Lower lobe of right lung (tissue), 2 donors: ENCODE measurements at regions not wholly inside any gene's neighbourhood (a gene's known extent, or its start where the extent isn't known, plus 50 kb on each side); places are given as distances from the start of the nearest gene placed in this dataset.

Experiments
- ATAC-seq, 2 donors: fragments of 200-7000 bp; cut with Tn5 transposase; one replicate each; pipeline ENCODE4 v1.9.1; 2020 to 2022; ENCODE audit warnings: mild to moderate bottlenecking in 2 of 2, moderate library complexity in 2 of 2
- DNase-seq: peaks from one replicate; pipeline ENCODE4 v3.0.0-alpha.2; 2020
- H3K27ac ChIP-seq: fragments of 200-600 bp; one replicate; pipeline ENCODE4 v1.8.0; 2022
- H3K27me3 ChIP-seq: fragments of 200-600 bp; one replicate; pipeline ENCODE4 v1.8.0; 2022; ENCODE audit warnings: low read depth
- H3K36me3 ChIP-seq: fragments of 200-600 bp; one replicate; pipeline ENCODE4 v1.8.0; 2022; ENCODE audit warnings: mild to moderate bottlenecking
- H3K4me1 ChIP-seq: fragments of 200-600 bp; one replicate; pipeline ENCODE4 v1.8.0; 2022
- H3K4me3 ChIP-seq: fragments of 200-600 bp; one replicate; pipeline ENCODE4 v1.8.0; 2022; ENCODE audit warnings: mild to moderate bottlenecking
- H3K9me3 ChIP-seq: fragments of 200-600 bp; one replicate; pipeline ENCODE4 v1.8.0; 2022
- intact Hi-C: fragments of 100-400 bp; cut with DNase I; formaldehyde crosslinking; loops from one replicate; pipeline ENCODE4 v1.11.0; 2022
- TF ChIP-seq, protein P1 (sequence below): fragments of 200-600 bp; IDR thresholded peaks from one replicate; pipeline ENCODE4 v1.8.0; 2022; ENCODE audit warnings: antibody characterized with exemption, mild to moderate bottlenecking
- donor health status: DM: no; HTN: yes; CAD: no; lungs with severe emphysema.

DNA sequence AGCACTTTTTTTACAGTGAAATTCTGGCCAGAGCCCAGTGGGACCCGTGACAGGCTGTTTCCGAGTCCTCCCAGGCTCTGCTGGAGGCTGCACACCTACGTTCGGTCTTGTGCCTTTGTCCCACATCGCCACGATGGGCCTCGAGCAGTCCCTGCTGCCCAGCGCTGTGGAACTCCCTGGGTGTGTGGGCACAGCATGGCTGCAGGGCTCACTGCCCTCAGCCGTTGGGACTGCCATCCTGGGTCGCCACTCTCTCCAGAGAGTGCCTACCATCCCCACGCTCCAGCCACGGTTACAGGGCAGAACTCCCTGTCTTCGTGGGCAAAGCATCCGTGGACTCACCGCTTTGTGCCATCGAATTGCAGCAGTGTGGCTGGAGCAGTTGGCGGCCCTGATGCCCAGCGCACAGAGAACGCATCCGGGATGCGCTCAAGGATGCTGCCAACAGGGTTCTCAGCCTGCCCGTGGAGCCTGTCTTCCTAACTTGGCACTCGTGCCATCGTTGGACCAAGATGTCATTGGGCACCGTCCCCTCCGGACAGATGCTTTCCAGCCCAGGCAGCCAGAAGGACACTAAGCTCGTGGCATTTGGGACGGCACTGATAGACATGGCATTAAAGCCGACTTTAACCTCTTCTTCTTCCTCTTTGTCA, 85.0 kb upstream of the ARHGEF7 start:
- TF ChIP-seq, protein P1, sequence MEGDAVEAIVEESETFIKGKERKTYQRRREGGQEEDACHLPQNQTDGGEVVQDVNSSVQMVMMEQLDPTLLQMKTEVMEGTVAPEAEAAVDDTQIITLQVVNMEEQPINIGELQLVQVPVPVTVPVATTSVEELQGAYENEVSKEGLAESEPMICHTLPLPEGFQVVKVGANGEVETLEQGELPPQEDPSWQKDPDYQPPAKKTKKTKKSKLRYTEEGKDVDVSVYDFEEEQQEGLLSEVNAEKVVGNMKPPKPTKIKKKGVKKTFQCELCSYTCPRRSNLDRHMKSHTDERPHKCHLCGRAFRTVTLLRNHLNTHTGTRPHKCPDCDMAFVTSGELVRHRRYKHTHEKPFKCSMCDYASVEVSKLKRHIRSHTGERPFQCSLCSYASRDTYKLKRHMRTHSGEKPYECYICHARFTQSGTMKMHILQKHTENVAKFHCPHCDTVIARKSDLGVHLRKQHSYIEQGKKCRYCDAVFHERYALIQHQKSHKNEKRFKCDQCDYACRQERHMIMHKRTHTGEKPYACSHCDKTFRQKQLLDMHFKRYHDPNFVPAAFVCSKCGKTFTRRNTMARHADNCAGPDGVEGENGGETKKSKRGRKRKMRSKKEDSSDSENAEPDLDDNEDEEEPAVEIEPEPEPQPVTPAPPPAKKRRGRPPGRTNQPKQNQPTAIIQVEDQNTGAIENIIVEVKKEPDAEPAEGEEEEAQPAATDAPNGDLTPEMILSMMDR, result no peak
- intact Hi-C loops, result no loop called here

DNA sequence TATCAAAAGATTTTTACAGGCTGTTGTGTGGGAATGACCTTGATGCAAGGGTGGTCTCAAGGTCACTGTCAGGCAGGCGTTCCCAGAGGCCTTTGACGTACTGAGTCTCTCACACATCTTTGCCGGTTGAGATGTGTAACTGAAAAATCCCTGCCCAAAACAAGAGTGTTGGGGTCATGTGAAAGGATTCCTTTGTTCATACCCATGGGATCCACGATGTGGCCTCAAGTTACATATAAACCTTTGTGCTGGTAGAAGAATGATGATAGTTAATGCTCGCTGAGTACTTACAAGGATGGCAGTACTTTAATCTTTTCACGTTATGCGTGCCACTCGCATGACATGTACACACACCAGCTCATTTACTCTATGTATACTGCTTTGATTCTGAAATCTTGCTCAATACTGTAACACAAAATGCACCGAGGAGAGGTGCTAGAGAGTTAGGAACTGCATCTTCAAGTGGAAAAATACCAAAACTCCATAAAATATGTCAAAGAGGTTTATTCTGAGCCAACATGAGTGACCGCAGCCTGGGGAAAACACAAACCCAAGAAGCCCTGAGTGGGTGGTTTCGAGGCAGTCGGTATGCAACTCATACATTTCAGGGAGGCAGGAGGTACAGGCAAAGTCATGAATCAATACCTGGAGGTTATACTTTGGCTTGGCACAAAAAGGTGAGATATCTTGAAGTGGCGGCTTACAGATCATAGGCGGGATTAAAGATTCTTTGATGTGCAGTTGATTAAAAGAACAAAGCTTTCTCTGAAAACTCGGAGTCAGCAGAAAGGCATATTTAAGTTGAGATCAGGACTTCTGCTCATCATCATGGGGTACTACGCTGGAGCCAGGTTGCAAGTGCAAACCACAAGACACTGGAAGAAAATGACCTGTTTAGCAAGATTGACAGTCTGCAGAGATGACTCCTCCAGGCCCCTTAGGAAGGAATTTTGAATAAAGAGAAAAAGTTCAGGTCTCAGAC, 87.4 kb upstream of the ARHGEF7 start:
- ATAC-seq, result peak; percentile 29 to 62
- Histone ChIP-seq H3K4me1 (no peaks in the 10 kb centered on the region), H3K36me3 (no peaks in the 10 kb centered on the region), H3K4me3 (no peak overlapping the region), H3K27ac (no peak overlapping the region), H3K9me3 (no peaks in the 10 kb centered on the region), H3K27me3 (no peaks in the 10 kb centered on the region)
- TF ChIP-seq, protein P1, result no peak
- intact Hi-C loops, result no loop called here
- no peak for DNase-seq

More for the DNA sequence above, 85.0 kb upstream of the ARHGEF7 start:
- DNase-seq, result no peak
- H3K27me3 ChIP-seq, result no peaks in the 10 kb centered on the region
- H3K4me1 ChIP-seq, result no peaks in the 10 kb centered on the region
- H3K4me3 ChIP-seq, result no peak overlapping the region
- no peak for ATAC-seq
- no peaks in the 10 kb centered on the region for H3K36me3 ChIP-seq
- no peaks in the 10 kb centered on the region for H3K9me3 ChIP-seq
- H3K27ac ChIP-seq, result no peak overlapping the region

DNA sequence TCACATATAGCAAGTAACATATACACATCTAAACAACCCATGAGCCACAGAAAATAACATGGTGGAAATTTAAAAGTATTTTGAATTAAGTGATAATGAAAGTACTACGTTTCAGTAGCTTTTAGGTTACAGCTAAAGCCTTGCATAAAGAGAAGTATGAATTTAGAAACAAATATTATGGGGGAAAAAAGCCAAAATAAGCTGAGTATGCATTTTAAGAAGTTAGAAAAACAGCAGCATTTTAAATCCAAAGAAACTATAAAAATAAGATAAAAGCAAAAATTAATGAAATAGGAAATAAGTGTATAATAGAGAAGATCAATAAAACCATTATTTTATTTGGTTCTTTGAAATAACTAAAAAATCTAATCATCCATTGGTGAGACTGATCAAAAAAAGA, 89.8 kb upstream of the ARHGEF7 start:
- no peak for ATAC-seq
- H3K4me3 ChIP-seq, result no peak overlapping the region

DNA sequence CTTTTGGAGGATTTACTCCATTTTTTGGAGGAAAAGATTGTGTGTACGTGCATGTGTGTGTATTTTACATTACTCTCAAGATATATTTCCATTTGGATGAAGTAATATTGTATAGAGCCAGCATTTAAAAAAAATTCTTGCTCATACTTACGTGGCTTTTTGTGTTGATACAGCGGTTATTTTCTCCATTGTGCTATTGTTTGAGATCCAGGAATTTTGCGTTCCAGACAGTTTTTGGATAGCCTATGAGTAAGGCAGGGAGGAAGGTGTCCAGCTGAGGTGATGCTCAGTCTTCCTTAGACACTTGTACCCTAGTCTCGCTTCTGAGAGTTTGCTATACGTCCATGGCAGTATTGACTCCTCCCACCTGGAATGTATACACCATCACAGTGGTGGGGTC, 92.2 kb upstream of the ARHGEF7 start:
- Histone ChIP-seq H3K27ac (no peak overlapping the region), H3K27me3 (no peaks in the 10 kb centered on the region), H3K4me1 (no peaks in the 10 kb centered on the region), H3K36me3 (no peaks in the 10 kb centered on the region), H3K4me3 (no peak overlapping the region), H3K9me3 (peaks cover 16% of the 10 kb centered on the region)
- no peak for DNase-seq
- TF ChIP-seq, protein P1, result no peak
- intact Hi-C loops, result no loop called here
- ATAC-seq, result no peak

More for the DNA sequence above, 89.8 kb upstream of the ARHGEF7 start:
- Histone ChIP-seq H3K4me1 (no peaks in the 10 kb centered on the region), H3K9me3 (peaks cover 16% of the 10 kb centered on the region), H3K27ac (no peak overlapping the region), H3K36me3 (no peaks in the 10 kb centered on the region), H3K27me3 (no peaks in the 10 kb centered on the region)
- TF ChIP-seq, protein P1, result no peak
- intact Hi-C loops, result no loop called here
- no peak for DNase-seq

DNA sequence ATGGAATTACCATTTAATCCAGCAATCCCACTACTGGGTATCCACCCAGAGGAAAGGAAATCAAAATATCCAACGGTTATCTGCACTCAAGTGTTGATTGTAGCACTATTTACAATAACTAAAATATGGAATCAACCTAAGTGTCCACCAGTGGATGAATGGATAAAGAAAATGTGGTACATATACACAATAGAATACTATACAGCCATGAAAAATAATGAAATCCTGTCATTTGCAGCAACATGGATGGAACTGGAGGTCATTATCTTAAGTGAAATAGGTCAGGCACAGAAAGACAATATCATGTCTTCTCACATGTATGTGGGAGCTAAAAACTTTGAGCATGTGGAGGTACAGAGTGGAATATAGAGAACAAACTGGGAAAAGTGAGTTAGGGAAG, 92.9 kb upstream of the ARHGEF7 start:
- no peak for DNase-seq
- H3K4me1 ChIP-seq, result no peaks in the 10 kb centered on the region
- H3K9me3 ChIP-seq, result peaks cover 16% of the 10 kb centered on the region
- TF ChIP-seq, protein P1, result no peak
- H3K4me3 ChIP-seq, result no peak overlapping the region
- no peak overlapping the region for H3K27ac ChIP-seq
- intact Hi-C loops, result no loop called here
- H3K36me3 ChIP-seq, result no peaks in the 10 kb centered on the region
- H3K27me3 ChIP-seq, result no peaks in the 10 kb centered on the region
- no peak for ATAC-seq
